GM12892 (cell line): ENCODE measurements at regions not wholly inside any gene's neighbourhood (a gene's known extent, or its start where the extent isn't known, plus 50 kb on each side); places are given as distances from the start of the nearest gene placed in this dataset.

Experiments
- DNase-seq: peaks from one replicate; pipeline ENCODE4 v3.0.0; 2011; ENCODE audit not compliant: insufficient read length
- FAIRE-seq: peaks from 2 replicates; lab custom pipeline; 2011; peaks lifted over from hg19 to GRCh38; lab: Jason Lieb, UNC
- POLR2A ChIP-seq: IDR thresholded peaks from 2 replicates; pipeline ENCODE4 v1.6.1; 2011; ENCODE audit warnings: low read depth, low read length, control low read depth
- POLR2AphosphoS5 ChIP-seq: IDR thresholded peaks from 2 replicates; pipeline ENCODE4 v1.6.1; 2011; ENCODE audit warnings: low read depth, low read length, control low read depth
- TAF1 ChIP-seq: IDR thresholded peaks from 2 replicates; pipeline ENCODE4 v1.6.1; 2011; ENCODE audit warnings: low read depth, mild to moderate bottlenecking, control low read depth, low read length, borderline replicate concordance

DNA sequence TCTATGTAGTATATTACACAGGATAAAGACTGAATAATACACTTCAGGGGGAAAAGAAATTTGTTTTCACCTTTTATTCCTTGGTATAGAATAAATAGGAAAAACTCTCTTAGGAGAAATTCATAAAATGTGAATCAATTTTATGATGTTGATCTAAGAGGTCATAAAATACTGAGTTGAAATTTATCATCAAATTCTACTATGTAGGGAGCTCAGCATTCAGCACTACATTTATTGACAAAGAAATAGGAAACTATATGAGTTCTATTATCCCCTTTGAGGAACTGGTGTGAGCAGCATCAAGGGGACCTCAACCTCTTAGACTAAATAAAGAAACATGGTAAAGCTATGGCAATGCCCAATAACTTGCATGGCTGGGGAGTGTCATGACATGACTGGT, 348.2 kb upstream of the SMIM31 start:
- TF ChIP-seq TAF1 (no peak), POLR2A (no peak), POLR2AphosphoS5 (no peak)
- FAIRE-seq = no peak

DNA sequence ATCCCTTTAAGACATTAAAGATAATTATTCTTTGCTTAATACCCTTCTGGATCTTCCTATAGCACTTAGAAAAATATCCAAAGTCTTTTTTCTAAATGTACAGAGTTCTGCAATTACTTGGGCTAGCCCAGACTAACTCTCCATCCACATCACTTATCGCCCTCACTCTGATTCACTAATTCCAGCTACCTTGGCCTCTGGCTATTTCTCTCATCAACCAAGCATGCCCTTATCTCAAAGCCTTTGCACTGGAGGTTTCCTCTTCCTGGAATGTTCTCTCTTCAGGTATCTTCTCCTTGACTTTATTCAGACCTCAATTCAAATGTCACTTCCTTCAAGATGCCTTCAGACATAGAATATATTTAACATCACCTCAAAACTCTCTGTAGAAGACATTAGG, 345.1 kb upstream of the SMIM31 start:
- TF ChIP-seq TAF1 = no peak
- TF ChIP-seq POLR2AphosphoS5 = no peak
- no peak for TF ChIP-seq POLR2A
- no peak for DNase-seq
- no peak for FAIRE-seq

More for the DNA sequence above, 348.2 kb upstream of the SMIM31 start:
- no peak for DNase-seq

DNA sequence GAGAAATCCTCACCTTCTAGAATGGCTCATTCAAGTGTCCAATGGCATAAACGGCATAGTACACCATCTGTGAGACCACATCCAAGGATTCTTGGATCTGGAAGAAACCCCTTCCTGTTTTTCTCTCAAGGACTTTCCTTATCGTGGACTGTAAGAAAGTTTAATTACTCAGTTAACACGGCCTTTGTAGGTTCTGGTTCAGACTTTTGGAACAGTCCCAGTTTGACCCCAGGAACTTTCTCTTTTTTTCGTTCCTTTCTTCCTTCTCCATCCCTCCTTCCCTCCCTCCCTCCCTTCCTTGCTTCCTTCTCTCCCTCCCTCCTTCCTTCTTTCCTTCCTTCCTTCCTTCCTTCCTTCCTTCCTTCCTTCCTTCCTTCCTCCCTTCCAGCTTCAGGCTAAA, 343.5 kb upstream of the SMIM31 start:
- DNase-seq (no peak), FAIRE-seq (no peak)
- TF ChIP-seq POLR2A (no peak), POLR2AphosphoS5 (no peak), TAF1 (no peak)

- TF ChIP-seq POLR2A (no peak), POLR2AphosphoS5 (no peak), TAF1 (no peak)
- DNase-seq (no peak), FAIRE-seq (no peak)
Measured at GRCh38 chr4:164412246-164412645, 341.7 kb upstream of the SMIM31 start.

DNA sequence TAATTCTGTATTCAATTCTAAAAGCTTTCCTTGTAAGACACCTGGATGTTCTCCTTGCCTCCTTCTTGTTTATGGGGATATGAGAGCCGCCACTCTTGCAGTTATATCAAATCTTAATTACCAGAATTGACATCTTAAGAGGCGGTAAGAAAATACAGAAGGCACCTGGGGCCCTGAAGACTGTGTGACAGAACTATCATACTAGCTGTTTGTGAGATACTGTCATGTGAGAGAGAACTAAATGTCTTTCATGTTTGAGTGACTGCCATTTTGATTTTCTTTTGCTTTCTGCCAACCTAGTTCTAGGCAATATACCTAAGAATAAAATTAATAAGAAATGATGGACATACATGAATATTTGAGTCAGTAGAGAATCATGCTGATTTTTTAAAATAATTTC, 340.2 kb upstream of the SMIM31 start:
- no peak for FAIRE-seq
- no peak for DNase-seq
- no peak for TF ChIP-seq POLR2A
- TF ChIP-seq POLR2AphosphoS5 = no peak
- TF ChIP-seq TAF1 = no peak

DNA sequence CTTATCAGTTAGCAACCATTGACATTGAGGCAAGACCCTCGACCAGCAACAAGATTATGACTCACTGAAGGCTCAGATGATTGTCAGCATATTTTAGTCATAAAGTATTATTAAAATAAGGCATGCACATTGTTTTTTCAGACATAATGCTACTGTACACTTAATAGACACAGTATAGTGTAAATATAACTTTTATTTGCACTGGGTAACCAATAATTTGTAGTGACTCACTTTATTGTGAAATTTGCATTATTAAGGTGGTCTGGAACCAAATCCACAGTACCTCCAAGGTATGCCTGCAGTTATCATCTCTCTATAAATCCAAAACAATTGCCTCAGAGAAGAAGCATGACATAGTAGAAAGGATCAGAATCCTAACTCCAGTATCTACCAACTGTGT, 330.1 kb upstream of the SMIM31 start:
- FAIRE-seq (no peak), DNase-seq (no peak)
- TF ChIP-seq POLR2AphosphoS5 (no peak), TAF1 (no peak), POLR2A (no peak)

DNA sequence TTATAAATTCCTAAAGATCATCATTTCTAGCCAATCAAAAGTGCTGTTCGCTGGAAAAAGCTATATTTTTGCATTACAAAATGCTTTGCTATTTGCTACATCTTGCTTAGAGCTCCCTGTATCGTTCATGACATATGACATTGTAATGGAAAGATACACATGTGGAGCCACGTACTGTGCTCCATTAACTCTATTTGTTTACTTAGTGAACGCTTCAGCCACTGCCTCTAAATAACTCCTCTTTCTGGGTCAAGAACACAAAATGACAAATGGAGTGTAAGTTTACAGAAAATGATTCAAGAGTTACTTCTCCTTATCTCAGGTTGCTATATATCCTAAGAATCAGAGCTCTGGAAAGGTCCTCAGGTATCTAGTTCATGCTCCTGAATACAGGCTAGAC, 329.1 kb upstream of the SMIM31 start:
- DNase-seq (no peak), FAIRE-seq (no peak)
- TF ChIP-seq POLR2A (no peak), TAF1 (no peak), POLR2AphosphoS5 (no peak)

DNA sequence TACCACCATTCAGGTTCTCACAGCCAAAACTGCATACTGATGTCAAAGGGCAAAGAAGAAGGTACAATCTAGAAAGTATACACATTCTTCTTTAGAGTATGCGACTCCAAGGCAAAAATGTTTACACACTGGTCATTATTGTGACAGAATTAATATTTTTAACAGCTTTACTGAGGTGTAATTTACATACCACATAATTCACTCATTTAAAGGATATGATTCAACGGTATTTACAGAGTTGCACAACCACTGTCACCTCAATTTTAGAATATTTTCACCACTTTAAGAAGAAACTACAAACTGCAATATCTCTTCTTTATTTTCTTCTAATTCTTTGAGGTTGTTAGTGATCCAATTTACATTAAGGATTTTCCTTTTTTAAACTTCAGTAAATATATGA, 325.4 kb upstream of the SMIM31 start:
- TF ChIP-seq POLR2A (no peak), TAF1 (no peak)
- FAIRE-seq = no peak

GRCh38 chr4:164438321-164438720, 315.6 kb upstream of the SMIM31 start:
- TF ChIP-seq POLR2A = no peak
- TF ChIP-seq TAF1 = no peak
- no peak for TF ChIP-seq POLR2AphosphoS5
- no peak for FAIRE-seq
- DNase-seq = no peak

More for the DNA sequence above, 325.4 kb upstream of the SMIM31 start:
- DNase-seq = no peak

DNA sequence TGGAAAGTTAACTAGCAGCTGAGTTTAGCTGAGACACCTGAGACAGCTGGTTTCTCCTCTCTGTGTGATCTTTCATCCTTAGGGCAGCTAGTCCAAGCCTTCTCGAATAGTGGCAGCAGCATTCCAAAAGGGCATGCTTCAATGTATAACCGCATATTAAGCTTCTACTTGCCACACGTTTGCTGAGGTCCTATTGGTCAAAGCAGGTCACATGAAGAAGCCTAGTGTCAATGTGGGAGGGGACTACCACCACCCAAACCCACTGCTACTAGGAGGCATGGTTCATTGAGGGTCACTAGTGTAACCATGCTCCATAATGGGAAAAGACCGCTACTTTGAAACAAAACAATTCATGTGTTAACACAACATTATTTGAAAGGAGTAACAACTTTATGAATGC, 314.9 kb upstream of the SMIM31 start:
- FAIRE-seq = no peak
- TF ChIP-seq POLR2AphosphoS5 = no peak
- no peak for TF ChIP-seq POLR2A
- no peak for TF ChIP-seq TAF1
- no peak for DNase-seq

- no peak for FAIRE-seq
- DNase-seq = no peak
- TF ChIP-seq TAF1 (no peak), POLR2A (no peak), POLR2AphosphoS5 (no peak)
Measured at GRCh38 chr4:164440199-164440598, 313.7 kb upstream of the SMIM31 start.

DNA sequence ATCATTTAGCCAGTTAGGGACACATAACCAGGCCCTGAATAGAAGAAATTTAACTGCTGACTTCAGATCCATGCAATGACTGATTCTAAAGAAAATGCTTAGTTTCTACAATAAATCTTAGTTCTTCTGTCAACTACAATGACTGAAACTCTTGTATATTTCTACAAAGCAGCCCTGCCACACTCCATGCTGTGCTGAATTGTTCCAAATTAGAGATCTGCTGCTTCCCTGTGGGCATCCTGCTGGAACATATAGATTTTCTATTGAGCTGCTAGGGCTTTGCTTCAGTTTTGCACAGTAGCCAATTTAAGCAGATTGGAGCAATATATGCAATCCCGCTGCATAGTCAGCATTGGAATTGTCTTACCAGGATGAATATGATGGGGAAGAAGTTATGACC, 312.8 kb upstream of the SMIM31 start:
- DNase-seq (no peak), FAIRE-seq (no peak)
- TF ChIP-seq TAF1 = no peak
- no peak for TF ChIP-seq POLR2A
- TF ChIP-seq POLR2AphosphoS5 = no peak

- TF ChIP-seq POLR2A (no peak), POLR2AphosphoS5 (no peak), TAF1 (no peak)
- FAIRE-seq = no peak
- DNase-seq = no peak
Measured at GRCh38 chr4:164442180-164442579, 311.8 kb upstream of the SMIM31 start.
